Fibroblast of skin of left quadriceps (primary cell): ENCODE measurements at regions not wholly inside any gene's neighbourhood (a gene's known extent, or its start where the extent isn't known, plus 50 kb on each side); places are given as distances from the start of the nearest gene placed in this dataset.

Source experiments
- DNase-seq, 2 experiments: peaks; one replicate each; pipeline ENCODE4 v3.0.0-alpha.2; 2013; ENCODE audit warnings: low read depth in 2 of 2

- DNase-seq: no peak
Observed at GRCh38 chr2:4255491-4255890, 552.1 kb downstream of the DCDC2C start.

GRCh38 chr2:4256351-4256750, 553.0 kb downstream of the DCDC2C start:
- DNase-seq: no peak

DNA sequence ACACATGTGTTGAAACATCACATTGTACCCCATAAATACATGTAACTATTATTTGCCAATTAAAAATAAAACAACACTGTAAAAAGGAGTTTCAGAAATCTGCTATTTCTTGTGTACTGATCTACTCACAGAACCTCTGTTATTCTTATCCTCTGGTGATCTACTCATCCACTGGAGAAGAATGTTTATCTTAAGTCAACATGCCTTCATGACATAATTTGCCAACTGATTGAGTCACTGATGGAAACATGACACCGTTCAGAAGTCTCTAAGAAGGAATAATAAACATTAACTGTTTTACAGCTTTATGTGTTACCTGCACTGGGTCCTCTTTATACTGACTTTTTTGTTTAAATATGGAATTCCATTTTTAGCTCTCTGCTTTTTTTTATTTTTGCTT, 555.2 kb downstream of the DCDC2C start:
- no peak for DNase-seq

DNA sequence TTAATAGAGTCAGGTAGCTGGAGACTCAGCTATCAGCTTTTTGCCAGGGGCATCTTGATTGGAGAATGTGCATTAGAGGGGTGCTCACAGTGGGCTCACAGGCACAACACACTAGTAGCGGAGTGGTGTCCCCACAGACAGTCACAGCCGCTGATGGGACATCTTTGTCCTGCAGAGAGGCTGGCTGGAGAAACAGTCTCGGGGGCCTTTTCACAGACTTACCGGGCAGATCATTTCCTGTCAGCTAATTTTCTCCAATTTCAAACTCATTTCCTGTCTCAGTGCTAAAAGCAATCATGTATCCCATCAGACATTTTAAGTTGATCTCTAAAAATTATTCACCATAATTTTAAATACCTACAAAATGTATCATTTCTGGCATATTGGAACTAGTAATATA, 562.6 kb downstream of the DCDC2C start:
- no peak for DNase-seq

GRCh38 chr2:4269885-4270284, 566.5 kb downstream of the DCDC2C start:
- no peak for DNase-seq

DNA sequence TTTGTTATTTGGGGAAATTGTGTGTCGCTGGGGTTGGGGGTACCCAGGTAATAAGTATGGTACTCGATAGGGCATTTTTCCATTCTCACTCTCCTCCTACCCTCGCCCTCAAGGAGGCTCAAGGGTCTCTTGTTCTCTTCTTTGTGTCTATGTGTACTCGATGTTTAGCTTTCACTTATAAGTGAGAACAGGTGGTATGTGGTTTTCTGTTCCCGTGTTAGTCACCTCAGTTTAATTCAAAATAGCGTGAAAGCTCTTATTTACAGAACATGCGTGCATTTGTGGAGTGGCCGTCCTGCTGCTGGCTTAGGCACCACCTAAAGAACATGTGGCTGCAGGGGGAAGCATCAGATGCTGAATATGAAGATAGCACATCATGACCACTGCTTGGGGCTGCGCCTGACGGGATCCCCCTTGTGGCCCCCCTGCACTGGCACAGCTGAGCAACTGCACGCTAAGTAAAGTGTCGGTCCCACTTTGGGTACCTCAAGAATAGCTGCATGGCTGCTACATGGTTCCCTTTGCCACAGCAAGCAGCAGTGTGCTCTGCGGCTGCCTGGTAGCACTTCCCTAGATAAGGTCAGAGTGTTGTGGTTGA, 569.0 kb downstream of the DCDC2C start:
- no peak for DNase-seq

DNA sequence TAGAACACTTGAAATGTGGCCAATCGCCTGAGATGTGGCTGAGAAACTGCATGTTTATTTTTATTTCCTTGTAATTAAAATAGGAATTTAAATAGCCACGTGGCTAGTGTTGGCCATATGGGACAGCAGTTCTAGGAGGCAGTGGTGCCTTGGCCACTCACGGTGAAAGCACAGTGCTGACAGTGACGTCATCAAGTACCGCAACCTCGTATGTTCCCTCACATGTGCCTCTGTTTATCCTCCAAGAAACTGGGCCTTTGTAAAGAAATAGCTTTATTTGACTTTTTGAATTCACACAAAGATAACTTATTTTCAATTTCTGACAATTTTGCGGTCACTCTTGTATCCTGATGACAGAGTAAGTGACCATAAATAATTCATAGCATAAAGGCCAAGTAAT, 575.0 kb downstream of the DCDC2C start:
- no peak for DNase-seq

GRCh38 chr2:4279431-4279830, 576.1 kb downstream of the DCDC2C start:
- DNase-seq: no peak

- DNase-seq: no peak
Observed at GRCh38 chr2:4291430-4291829, 588.1 kb downstream of the DCDC2C start.

- no peak for DNase-seq
Observed at GRCh38 chr2:4295680-4296079, 592.3 kb downstream of the DCDC2C start.

- no peak for DNase-seq
Observed at GRCh38 chr2:4300616-4301015, 597.2 kb downstream of the DCDC2C start.

DNA sequence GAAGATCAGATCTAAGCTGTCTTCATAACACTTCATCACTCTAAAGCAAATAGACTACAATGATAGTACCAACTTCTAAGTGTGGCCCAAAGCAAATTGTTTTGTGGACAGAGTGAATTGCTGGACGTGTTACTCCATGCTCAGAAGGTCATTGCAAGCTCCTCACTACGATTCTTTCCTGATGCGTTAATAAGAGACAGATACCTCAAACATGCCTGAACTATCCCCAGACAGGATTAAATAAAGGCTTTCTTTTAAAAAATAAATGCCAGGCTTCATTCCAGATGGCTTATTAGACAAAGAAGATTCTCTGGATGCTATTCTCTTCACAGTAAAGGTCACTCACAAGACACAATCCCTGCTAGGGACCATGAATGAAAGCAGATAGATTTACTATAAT, 621.2 kb downstream of the DCDC2C start:
- DNase-seq: no peak

- no peak for DNase-seq
Observed at GRCh38 chr2:4336864-4337263, 633.5 kb downstream of the DCDC2C start.

DNA sequence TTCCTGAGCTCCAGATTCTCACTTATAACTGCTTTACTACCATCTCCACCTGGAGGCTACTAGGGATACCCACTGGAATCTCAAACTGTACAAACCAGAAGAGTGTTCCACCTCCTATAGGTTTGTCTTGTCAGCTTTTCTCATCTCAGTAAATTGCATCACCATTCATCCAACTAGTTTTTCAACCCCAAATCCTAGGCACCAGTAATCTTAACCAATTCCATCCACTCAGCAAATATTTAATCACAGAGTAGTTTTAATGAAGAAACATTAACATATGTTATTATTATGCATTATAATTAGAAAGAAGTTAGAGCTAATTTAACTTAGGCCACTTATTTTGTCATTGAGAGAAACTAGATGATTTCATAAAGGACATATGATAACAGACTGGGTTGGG, 635.0 kb downstream of the DCDC2C start:
- no peak for DNase-seq

- no peak for DNase-seq
Observed at GRCh38 chr2:4340536-4340935, 637.2 kb downstream of the DCDC2C start.

GRCh38 chr2:4346628-4347027, 643.3 kb downstream of the DCDC2C start:
- no peak for DNase-seq

DNA sequence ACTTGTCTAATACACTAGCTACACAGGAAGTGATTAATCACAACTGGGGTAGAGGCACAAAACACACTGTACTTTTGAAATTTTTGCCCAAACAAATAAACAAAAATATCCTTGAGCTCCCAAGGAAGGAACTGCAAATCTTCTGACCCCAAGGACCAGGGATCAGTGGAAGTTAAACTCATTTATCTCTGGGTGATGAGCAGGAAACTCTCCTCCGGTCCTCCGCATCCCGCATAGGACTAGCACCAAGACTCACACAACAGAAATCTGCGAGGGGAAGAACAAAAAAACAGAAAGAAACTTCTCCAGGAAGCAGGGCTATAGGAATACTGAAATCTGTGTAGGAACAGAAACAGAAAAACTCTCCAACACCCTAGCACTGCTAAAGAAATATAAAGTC, 650.3 kb downstream of the DCDC2C start:
- DNase-seq: no peak

DNA sequence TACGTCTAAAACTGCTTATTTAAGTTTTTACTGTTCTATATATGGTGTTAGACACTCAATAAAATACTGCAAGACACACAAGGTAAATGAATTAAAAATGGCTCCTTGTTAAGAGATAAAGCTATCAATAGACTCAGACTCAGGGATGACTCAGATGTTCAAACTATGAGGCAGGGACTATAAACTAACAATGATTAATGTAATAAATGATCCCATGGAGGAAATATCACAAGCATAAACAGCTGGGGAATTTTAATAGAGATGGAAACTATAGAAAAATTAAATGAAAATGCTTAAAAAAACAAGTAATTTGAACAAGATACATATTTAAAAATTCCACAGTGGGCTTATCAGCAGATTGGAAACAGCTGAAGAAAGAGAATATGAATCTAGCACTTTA, 650.8 kb downstream of the DCDC2C start:
- DNase-seq: no peak

DNA sequence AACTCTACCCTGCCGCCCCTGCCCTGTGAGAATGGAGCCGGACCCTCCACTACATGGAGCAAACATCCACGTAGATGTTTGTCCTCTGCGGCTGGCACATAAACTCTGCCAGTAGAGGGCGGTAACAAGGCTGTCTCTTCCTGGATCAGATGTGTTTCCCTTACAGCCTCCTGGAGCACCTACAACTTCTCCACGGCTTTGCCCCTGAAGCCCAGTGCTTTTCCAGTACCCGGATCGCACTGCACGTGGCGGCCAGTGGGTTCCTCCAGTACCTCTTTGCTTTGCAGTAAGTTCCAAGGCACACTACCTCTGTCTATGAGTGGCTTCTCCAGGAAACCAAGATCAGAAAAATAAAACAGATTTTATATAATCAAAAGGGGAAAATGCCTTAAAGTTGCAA, 651.3 kb downstream of the DCDC2C start:
- DNase-seq: no peak

DNA sequence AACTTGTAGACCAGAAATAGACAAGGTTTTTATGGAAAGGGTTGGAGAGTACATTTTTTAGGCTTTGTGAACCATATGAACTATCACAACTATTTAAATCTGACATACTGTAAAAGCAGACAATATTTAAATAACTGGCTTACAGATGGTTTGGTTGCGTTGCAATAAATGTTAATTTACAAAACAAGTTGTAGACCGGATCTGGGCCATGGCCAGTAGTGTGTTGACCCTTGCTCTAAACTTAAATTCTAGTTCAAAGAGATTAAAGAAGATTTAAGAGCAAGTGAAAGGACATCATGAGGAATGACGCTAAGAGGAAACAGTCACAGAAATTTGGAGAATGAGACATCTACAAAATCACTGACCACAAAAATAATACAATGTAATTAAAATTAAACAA, 652.7 kb downstream of the DCDC2C start:
- DNase-seq: no peak

DNA sequence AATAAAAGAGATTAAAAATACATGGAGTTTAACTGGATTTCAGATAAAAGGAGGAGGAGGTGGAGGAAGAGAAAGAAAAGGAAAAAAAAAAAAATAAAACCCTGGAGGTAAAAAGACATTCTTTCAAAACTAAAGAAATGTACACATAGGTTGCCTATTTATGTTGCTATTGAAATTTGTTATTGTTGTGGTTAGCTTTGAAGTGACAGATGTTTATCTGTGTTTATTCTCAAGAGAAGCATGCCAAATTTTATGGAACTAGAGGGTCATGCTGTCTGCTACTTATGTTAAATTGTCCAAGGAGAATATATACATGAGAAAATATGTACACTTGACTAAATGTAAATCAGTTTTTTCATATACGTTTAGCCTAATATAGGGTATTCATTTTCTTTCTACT, 653.2 kb downstream of the DCDC2C start:
- DNase-seq: no peak

- no peak for DNase-seq
Observed at GRCh38 chr2:4357121-4357520, 653.7 kb downstream of the DCDC2C start.

DNA sequence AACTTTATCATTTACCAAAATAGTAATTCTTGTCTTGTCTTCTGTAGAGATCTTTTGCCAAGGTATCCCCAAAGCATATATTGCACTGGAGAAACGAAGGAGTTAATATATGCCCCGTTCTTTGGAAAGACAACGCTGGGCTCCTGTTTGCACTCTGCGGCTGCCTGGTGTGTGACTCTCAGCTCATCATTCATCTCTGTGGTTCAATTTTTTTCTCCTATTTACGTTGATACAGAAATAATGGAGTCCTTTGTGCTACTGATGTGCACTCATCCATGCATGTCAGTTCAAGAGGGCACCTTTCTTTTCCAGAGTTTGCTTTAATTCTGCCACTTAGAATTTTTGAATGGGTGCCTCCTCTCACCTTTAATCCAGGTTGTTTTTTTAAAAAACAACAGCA, 655.5 kb downstream of the DCDC2C start:
- DNase-seq: no peak

GRCh38 chr2:4368907-4369306, 665.5 kb downstream of the DCDC2C start:
- no peak for DNase-seq
